B cell (primary cell): ENCODE measurements at regions not wholly inside any gene's neighbourhood (a gene's known extent, or its start where the extent isn't known, plus 50 kb on each side); places are given as distances from the start of the nearest gene placed in this dataset.
"Not testable (repeated sequence)": the region's sequence is repeated elsewhere in the genome, so short reads cannot be mapped to it uniquely, and the experiment has no call there.

Experiments
- CTCF ChIP-seq: fragments of 200-600 bp; IDR thresholded peaks from one replicate; pipeline ENCODE4 v1.8.0; 2022; ENCODE audit warnings: antibody characterized with exemption, mild to moderate bottlenecking
- EZH2 ChIP-seq: IDR thresholded peaks from 2 replicates; pipeline ENCODE4 v1.6.1; 2012; ENCODE audit warnings: borderline replicate concordance, low read depth, mild to moderate bottlenecking, moderate library complexity, low read length; ENCODE audit not compliant: insufficient read depth, poor library complexity, severe bottlenecking

- not testable (repeated sequence) for TF ChIP-seq CTCF, EZH2
These were observed 454.0 kb upstream of the GRM7 start for GRCh38 chr3:6406923-6407322.
